Gastroesophageal sphincter (tissue), 3 donors: ENCODE measurements at regions not wholly inside any gene's neighbourhood (a gene's known extent, or its start where the extent isn't known, plus 50 kb on each side); places are given as distances from the start of the nearest gene placed in this dataset.

Source experiments
- EP300 ChIP-seq: sonication (generic); formaldehyde crosslinking; IDR thresholded peaks from one replicate; pipeline ENCODE4 v1.6.1; 2017; ENCODE audit warnings: antibody characterized with exemption, mild to moderate bottlenecking
- POLR2A ChIP-seq, 2 donors: fragments of 450-650 bp; IDR thresholded peaks; one replicate each; pipeline ENCODE4 v1.6.1; 2017; ENCODE audit warnings: antibody characterized with exemption in 2 of 2, mild to moderate bottlenecking in 2 of 2, moderate library complexity in 1 of 2
- POLR2AphosphoS5 ChIP-seq: sonication (generic); formaldehyde crosslinking; IDR thresholded peaks from one replicate; pipeline ENCODE4 v1.6.1; 2017; ENCODE audit warnings: antibody characterized with exemption
- TF ChIP-seq, protein P1 (sequence below), 4 experiments: fragments of 200-600 bp in 2 of 4; fragments of 450-650 bp in 2 of 4; sonication (generic) in 1 of 4; IDR thresholded peaks; one replicate each; pipeline ENCODE4 v1.5.1; 2017 to 2019; ENCODE audit warnings: antibody characterized with exemption in 4 of 4, mild to moderate bottlenecking in 2 of 4, moderate library complexity in 2 of 4

DNA sequence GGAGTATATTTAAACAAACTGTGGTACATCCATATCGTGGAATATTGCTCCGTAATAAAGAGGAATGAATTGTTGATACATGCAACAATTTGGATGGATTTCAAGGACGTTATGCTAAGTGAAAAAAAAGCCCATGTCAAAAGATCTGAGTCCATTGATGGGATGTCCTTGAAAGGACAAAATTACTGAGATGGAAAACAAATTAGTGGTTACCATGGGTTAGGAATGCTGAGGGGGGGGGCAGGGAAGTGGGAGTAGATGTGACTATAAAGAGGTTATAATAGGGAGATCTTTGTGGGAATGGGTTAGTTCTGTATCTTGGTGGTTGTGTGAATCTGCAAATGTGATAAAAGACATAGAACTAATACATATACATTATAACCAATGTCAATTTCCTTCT lies 409.3 kb downstream of the SRGAP2C start:
- TF ChIP-seq, protein P1, sequence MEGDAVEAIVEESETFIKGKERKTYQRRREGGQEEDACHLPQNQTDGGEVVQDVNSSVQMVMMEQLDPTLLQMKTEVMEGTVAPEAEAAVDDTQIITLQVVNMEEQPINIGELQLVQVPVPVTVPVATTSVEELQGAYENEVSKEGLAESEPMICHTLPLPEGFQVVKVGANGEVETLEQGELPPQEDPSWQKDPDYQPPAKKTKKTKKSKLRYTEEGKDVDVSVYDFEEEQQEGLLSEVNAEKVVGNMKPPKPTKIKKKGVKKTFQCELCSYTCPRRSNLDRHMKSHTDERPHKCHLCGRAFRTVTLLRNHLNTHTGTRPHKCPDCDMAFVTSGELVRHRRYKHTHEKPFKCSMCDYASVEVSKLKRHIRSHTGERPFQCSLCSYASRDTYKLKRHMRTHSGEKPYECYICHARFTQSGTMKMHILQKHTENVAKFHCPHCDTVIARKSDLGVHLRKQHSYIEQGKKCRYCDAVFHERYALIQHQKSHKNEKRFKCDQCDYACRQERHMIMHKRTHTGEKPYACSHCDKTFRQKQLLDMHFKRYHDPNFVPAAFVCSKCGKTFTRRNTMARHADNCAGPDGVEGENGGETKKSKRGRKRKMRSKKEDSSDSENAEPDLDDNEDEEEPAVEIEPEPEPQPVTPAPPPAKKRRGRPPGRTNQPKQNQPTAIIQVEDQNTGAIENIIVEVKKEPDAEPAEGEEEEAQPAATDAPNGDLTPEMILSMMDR (IDR thresholded peaks at IDR 0.05), result no peak
- no peak for TF ChIP-seq POLR2AphosphoS5
- no peak for TF ChIP-seq EP300
- no peak for TF ChIP-seq POLR2A (IDR thresholded peaks at IDR 0.05)
